OCI-LY7 (cell line): ENCODE measurements at regions not wholly inside any gene's neighbourhood (a gene's known extent, or its start where the extent isn't known, plus 50 kb on each side); places are given as distances from the start of the nearest gene placed in this dataset.
"Not testable (repeated sequence)": the region's sequence is repeated elsewhere in the genome, so short reads cannot be mapped to it uniquely, and the experiment has no call there.

ENCODE experiments used
- EZH2phosphoT487 ChIP-seq: fragments of 200-600 bp; sonication (generic); IDR thresholded peaks from 2 replicates; pipeline ENCODE4 v1.6.1; 2018; ENCODE audit warnings: low read depth, borderline replicate concordance, mild to moderate bottlenecking, mixed run types, antibody characterized with exemption, low read length, moderate library complexity, mixed read lengths
- TF ChIP-seq, protein P1 (sequence below): fragments of 200-600 bp; sonication (generic); conservative IDR thresholded peaks from 2 replicates; pipeline ENCODE4 v1.5.1; 2014; ENCODE audit warnings: mild to moderate bottlenecking, antibody characterized with exemption, low read length, moderate library complexity, mixed read lengths

DNA sequence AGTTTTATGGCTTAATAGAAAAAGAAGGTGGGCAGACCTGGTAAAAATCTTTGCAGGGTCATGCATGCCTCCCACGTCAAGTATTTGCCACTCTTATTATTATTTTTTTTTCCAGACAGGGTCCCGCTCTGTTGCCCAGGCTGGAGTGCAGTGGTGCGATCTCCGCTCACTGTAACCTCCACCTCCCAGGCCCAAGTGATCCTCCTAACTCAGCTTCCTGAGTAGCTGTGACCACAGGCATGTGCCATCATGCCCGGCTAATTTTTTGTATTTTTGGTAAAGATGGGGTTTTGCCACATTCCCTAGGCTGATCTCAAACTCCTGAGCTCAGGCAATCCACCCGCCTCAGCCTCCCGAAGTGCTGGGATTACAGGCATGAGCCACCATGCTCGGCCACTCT, 55.7 kb upstream of the ATXN3L start:
- TF ChIP-seq, protein P1, sequence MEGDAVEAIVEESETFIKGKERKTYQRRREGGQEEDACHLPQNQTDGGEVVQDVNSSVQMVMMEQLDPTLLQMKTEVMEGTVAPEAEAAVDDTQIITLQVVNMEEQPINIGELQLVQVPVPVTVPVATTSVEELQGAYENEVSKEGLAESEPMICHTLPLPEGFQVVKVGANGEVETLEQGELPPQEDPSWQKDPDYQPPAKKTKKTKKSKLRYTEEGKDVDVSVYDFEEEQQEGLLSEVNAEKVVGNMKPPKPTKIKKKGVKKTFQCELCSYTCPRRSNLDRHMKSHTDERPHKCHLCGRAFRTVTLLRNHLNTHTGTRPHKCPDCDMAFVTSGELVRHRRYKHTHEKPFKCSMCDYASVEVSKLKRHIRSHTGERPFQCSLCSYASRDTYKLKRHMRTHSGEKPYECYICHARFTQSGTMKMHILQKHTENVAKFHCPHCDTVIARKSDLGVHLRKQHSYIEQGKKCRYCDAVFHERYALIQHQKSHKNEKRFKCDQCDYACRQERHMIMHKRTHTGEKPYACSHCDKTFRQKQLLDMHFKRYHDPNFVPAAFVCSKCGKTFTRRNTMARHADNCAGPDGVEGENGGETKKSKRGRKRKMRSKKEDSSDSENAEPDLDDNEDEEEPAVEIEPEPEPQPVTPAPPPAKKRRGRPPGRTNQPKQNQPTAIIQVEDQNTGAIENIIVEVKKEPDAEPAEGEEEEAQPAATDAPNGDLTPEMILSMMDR = not testable (repeated sequence)
- not testable (repeated sequence) for TF ChIP-seq EZH2phosphoT487
